Activated B cell treated with CpG ODN at 0.5 μM for 24 hours (primary cell): ENCODE measurements at regions not wholly inside any gene's neighbourhood (a gene's known extent, or its start where the extent isn't known, plus 50 kb on each side); places are given as distances from the start of the nearest gene placed in this dataset.
"Not testable (repeated sequence)": the region's sequence is repeated elsewhere in the genome, so short reads cannot be mapped to it uniquely, and the experiment has no call there.

Experiments
- ATAC-seq: fragments of 200-7000 bp; cut with Tn5 transposase; one replicate; pipeline ENCODE4 v1.10.0; 2021; ENCODE audit warnings: low read depth, mild to moderate bottlenecking, moderate library complexity
- CTCF ChIA-PET: fragments of 350-600 bp; sonication (Branson Sonifier 250); formaldehyde crosslinking; loops from one replicate; lab custom pipeline; 2021; ENCODE audit warnings: antibody characterized with exemption; lab: Charles Lee
- POLR2A ChIA-PET: fragments of 350-600 bp; sonication (Branson Sonifier 250); formaldehyde crosslinking; loops from one replicate; lab custom pipeline; 2021; ENCODE audit warnings: antibody characterized with exemption; lab: Charles Lee
- DNase-seq: peaks from one replicate; pipeline ENCODE4 v3.0.0; 2022
- H3K27ac Mint-ChIP-seq: one replicate; pipeline ENCODE4 v1.8.0; 2020; ENCODE audit warnings: mixed read lengths
- H3K27me3 Mint-ChIP-seq: one replicate; pipeline ENCODE4 v1.8.0; 2021; ENCODE audit warnings: mixed read lengths
- H3K36me3 Mint-ChIP-seq: one replicate; pipeline ENCODE4 v1.8.0; 2021; ENCODE audit warnings: low read depth, mixed read lengths
- H3K4me1 Mint-ChIP-seq: one replicate; pipeline ENCODE4 v1.8.0; 2021; ENCODE audit warnings: mixed read lengths
- H3K4me3 Mint-ChIP-seq: one replicate; pipeline ENCODE4 v1.8.0; 2020; ENCODE audit warnings: mild to moderate bottlenecking, mixed read lengths
- H3K9me3 Mint-ChIP-seq: one replicate; pipeline ENCODE4 v1.8.0; 2020; ENCODE audit warnings: mixed read lengths
- CTCF ChIP-seq: fragments of 200-600 bp; IDR thresholded peaks from one replicate; pipeline ENCODE4 v1.8.0; 2022; ENCODE audit warnings: antibody characterized with exemption, mild to moderate bottlenecking
- intact Hi-C: fragments of 100-400 bp; cut with micrococcal nuclease; formaldehyde crosslinking; loops from one replicate; pipeline ENCODE4 v1.15.1; 2024

DNA sequence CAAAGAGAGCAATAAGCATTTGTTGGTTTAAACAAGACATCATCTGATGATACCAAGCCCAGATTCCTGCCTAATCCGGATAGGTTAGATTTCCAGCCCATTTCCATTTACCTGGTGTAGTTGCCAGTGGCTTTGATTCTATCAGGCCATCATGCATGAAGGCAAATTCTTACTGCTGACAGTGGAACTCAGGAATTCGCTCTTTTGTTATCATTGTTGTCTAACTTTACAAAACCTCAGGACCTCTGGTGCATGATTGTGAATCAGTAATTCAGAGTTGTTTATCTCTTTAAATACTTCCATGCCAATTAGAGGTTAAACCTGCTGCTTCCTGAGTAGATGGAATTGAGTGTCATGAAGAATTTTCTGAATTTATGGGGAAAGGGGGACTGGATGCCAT lies 76.5 kb downstream of the C9orf152 start:
- intact Hi-C loops = no loop called here
- CTCF ChIA-PET = interaction anchor here (1.1 kb wide), 1 partner anchor 19 kb away, joined by 3 read pairs; no protein-coding TSS in a partner anchor
- ATAC-seq (no peak), DNase-seq (no peak)
- H3K9me3 Mint-ChIP-seq = no peaks in the 10 kb centered on the region
- H3K27me3 Mint-ChIP-seq = no peaks in the 10 kb centered on the region
- H3K36me3 Mint-ChIP-seq = peaks cover 50% of the 10 kb centered on the region
- H3K27ac Mint-ChIP-seq = peak overlapping the region; percentile 77
- POLR2A ChIA-PET = interaction anchor here (0.9 to 6.1 kb wide), 4 partner anchors 12 to 41 kb away, joined by 3 to 60 read pairs (median 7); no protein-coding TSS in a partner anchor
- no peak for TF ChIP-seq CTCF
- H3K4me3 Mint-ChIP-seq = peak overlapping the region; percentile 35
- H3K4me1 Mint-ChIP-seq = peaks cover 95% of the 10 kb centered on the region

DNA sequence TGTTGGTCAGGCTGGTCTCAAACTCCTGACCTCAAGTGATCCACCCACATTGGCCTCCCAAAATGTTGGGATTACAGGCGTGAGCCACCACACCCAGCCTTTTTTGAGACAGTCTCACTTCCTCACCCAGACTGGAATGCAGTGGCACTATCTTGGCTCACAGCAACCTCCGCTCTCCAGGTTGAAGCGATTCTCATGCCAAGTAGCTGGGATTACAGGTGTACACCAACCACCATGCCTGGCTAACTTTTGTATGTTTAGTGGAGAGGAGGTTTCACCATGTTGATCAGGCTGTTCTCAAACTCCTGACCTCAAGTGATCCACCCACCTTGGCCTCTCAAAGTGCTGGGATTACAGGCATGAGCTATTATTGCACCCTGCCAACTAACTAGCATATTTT lies 75.4 kb downstream of the C9orf152 start:
- intact Hi-C loops, H3K27me3 Mint-ChIP-seq, ATAC-seq, CTCF ChIA-PET, H3K9me3 Mint-ChIP-seq, DNase-seq: not testable (repeated sequence)
- peaks cover 90% of the 10 kb centered on the region for H3K4me1 Mint-ChIP-seq
- H3K27ac Mint-ChIP-seq = peak overlapping the region; percentile 77
- peaks cover 58% of the 10 kb centered on the region for H3K36me3 Mint-ChIP-seq
- H3K4me3 Mint-ChIP-seq = peak overlapping the region; percentile 55
- POLR2A ChIA-PET = interaction anchor here (0.7 to 6.1 kb wide), 5 partner anchors 11 to 224 kb away, joined by 3 to 60 read pairs (median 3); no protein-coding TSS in a partner anchor

DNA sequence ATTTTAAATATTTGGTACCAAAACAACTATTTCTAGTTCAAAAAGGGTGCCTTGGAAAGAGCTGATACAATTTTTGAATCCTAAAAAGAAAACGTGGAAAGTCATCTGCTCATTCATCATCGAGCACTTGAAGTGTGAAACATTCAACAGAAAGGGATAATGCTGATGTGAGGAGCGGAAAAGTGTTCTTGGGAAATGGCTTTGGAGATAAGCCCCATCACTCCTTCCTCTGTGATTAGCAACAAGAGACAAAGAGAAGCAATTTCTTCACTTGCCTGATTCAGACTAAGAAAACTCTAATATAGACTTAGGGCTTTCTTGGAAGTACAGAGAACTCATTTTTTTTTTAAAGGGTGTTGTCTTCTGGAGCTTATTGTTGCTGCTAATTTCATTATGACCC lies 74.9 kb downstream of the C9orf152 start:
- POLR2A ChIA-PET = no interaction called here
- no peak for ATAC-seq

GRCh38 chr9:110133608-110134210 lies 74.2 kb downstream of the C9orf152 start:
- H3K4me3 Mint-ChIP-seq = no peak overlapping the region
- ATAC-seq (no peak), DNase-seq (no peak)
- no peak for TF ChIP-seq CTCF
- ChIA-PET POLR2A (interaction anchor here (0.7 kb wide), 1 partner anchor 72 kb away, joined by 3 read pairs; no protein-coding TSS in a partner anchor), CTCF (interaction anchor here (1.3 kb wide), 1 partner anchor 10 kb away, joined by 3 read pairs; no protein-coding TSS in a partner anchor)
- H3K9me3 Mint-ChIP-seq = no peaks in the 10 kb centered on the region
- peaks cover 60% of the 10 kb centered on the region for H3K36me3 Mint-ChIP-seq
- no peaks in the 10 kb centered on the region for H3K27me3 Mint-ChIP-seq
- intact Hi-C loops = no loop called here
- H3K27ac Mint-ChIP-seq = peak overlapping the region; percentile 77
- H3K4me1 Mint-ChIP-seq = peaks cover 89% of the 10 kb centered on the region

More for the DNA sequence above, 74.9 kb downstream of the C9orf152 start:
- H3K9me3 Mint-ChIP-seq = no peaks in the 10 kb centered on the region
- no peaks in the 10 kb centered on the region for H3K27me3 Mint-ChIP-seq
- peak overlapping the region; percentile 77 for H3K27ac Mint-ChIP-seq
- CTCF ChIA-PET = interaction anchor here (1.3 kb wide), 1 partner anchor 11 kb away, joined by 3 read pairs; no protein-coding TSS in a partner anchor
- peaks cover 58% of the 10 kb centered on the region for H3K36me3 Mint-ChIP-seq
- intact Hi-C loops = no loop called here
- peaks cover 89% of the 10 kb centered on the region for H3K4me1 Mint-ChIP-seq
- no peak for DNase-seq
- H3K4me3 Mint-ChIP-seq = no peak overlapping the region
- no peak for TF ChIP-seq CTCF

DNA sequence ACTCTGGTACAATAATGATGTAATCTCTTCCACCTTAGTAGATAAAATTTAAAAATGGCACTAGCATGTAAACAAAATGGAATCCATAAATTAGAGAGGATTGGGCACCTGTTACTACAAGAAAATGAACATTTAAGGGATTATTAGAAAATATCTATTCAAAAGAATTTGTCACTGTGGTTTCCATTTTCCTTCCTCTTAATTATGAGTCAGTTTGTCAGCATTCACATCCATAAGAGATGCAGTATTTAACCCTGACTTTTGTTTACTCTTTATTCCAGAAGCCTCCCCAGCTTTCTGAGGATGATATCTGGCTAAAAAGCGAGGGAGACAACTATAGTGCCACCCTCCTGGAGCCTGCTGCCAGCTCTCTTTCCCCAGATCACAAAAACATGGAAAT lies 72.1 kb downstream of the C9orf152 start:
- ChIA-PET CTCF (no interaction called here), POLR2A (interaction anchor here (1.5 kb wide), 1 partner anchor 80 kb away, joined by 4 read pairs; no protein-coding TSS in a partner anchor)
- Mint-ChIP-seq H3K4me1 (peaks cover 87% of the 10 kb centered on the region), H3K36me3 (peaks cover 77% of the 10 kb centered on the region), H3K27me3 (no peaks in the 10 kb centered on the region), H3K4me3 (no peak overlapping the region), H3K9me3 (no peaks in the 10 kb centered on the region), H3K27ac (no peak overlapping the region)
- intact Hi-C loops = no loop called here
- DNase-seq (no peak), ATAC-seq (no peak)
- TF ChIP-seq CTCF = no peak
